22Rv1 (cell line): ENCODE measurements at regions not wholly inside any gene's neighbourhood (a gene's known extent, or its start where the extent isn't known, plus 50 kb on each side); places are given as distances from the start of the nearest gene placed in this dataset.

Source experiments
- H3K27ac ChIP-seq: fragments of 450-650 bp; 2 replicates; pipeline ENCODE4 v1.5.1; 2017
- ZFX ChIP-seq: fragments of 450-650 bp; IDR thresholded peaks from 2 replicates; pipeline ENCODE4 v1.6.1; 2017; ENCODE audit warnings: antibody characterized with exemption, borderline replicate concordance
- TF ChIP-seq, protein P1 (sequence below): fragments of 450-650 bp; IDR thresholded peaks from 2 replicates; pipeline ENCODE4 v1.5.1; 2017; ENCODE audit warnings: mild to moderate bottlenecking

DNA sequence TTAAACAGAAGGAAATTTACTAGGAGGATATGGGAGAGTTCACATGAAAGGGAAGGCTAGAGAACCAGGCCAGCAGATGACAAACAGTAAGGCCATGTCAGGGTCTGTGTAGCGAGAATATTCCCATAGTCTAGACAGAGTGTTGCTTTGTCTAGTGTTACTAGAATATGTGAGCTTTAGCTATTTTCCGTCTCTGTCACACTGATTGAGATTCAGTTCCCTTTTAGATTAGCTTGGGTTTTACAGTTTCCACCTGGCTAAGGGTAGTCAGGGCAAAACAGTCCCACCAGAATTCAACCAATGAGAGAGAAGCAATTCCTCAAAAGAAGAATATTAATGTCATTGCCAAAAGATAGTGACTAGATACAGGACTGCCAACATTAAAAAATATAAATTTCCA is 82.8 kb upstream of the MDM1 start:
- no peak overlapping the region for H3K27ac ChIP-seq
- no peak for TF ChIP-seq ZFX
- TF ChIP-seq, protein P1, sequence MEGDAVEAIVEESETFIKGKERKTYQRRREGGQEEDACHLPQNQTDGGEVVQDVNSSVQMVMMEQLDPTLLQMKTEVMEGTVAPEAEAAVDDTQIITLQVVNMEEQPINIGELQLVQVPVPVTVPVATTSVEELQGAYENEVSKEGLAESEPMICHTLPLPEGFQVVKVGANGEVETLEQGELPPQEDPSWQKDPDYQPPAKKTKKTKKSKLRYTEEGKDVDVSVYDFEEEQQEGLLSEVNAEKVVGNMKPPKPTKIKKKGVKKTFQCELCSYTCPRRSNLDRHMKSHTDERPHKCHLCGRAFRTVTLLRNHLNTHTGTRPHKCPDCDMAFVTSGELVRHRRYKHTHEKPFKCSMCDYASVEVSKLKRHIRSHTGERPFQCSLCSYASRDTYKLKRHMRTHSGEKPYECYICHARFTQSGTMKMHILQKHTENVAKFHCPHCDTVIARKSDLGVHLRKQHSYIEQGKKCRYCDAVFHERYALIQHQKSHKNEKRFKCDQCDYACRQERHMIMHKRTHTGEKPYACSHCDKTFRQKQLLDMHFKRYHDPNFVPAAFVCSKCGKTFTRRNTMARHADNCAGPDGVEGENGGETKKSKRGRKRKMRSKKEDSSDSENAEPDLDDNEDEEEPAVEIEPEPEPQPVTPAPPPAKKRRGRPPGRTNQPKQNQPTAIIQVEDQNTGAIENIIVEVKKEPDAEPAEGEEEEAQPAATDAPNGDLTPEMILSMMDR, result no peak

DNA sequence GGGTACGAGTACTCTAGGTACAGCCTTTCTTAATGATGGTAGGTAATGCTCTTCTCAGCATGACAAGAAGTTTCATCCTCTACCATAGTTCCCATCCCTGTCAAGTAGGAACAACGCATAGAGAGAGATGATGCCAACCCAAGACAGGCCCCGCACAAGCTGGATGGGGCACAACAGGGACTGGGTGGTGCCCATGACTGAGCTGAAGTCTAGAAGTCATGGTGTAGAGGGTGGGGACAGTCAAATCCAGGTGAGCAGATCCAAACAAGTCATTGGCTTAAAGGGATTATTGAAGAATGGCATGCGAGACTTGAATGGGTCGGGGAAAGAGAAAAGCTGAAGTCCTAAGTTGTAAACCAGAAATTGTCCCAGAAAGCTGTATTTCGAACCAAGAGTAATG is 84.2 kb upstream of the MDM1 start:
- H3K27ac ChIP-seq, result no peak overlapping the region
- no peak for TF ChIP-seq ZFX
- TF ChIP-seq, protein P1, result no peak

DNA sequence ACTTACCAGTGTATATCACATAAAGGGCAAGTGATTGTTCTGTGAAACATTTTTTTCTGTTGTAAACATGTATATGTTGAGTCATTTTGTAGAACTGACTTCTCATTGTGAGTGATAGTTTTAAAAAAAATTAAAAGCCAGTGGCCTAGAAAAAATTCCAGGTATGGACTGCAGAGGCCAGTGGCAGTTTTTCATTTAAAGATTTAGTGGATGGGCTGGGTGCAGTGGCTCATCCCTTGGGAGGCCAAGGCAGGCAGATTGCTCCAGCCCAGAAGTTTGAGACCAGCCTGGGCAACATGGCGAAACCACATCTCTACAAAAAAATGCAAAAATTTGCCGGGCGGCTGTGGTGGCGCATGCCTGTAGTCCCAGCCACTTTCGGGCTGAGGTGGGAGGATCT is 84.7 kb upstream of the MDM1 start:
- no peak for TF ChIP-seq ZFX
- TF ChIP-seq, protein P1, result no peak
- H3K27ac ChIP-seq, result no peak overlapping the region

DNA sequence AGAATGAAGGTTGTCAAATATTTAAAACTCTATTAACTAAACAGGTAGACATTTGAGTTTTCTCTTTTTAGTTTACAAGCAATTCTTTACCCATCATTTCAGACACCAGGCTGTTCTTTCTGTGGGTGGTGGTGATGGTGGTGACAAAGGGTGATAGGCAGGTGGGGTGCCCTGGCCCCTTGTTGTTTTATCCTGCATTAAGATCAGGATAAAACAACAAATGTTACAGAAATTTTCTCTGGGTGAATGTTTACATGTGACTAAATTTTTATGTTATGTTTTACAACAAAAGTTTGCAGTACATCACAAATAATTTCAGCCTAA is 85.9 kb upstream of the MDM1 start:
- TF ChIP-seq ZFX, result no peak
- TF ChIP-seq, protein P1, result no peak
- H3K27ac ChIP-seq, result no peak overlapping the region

DNA sequence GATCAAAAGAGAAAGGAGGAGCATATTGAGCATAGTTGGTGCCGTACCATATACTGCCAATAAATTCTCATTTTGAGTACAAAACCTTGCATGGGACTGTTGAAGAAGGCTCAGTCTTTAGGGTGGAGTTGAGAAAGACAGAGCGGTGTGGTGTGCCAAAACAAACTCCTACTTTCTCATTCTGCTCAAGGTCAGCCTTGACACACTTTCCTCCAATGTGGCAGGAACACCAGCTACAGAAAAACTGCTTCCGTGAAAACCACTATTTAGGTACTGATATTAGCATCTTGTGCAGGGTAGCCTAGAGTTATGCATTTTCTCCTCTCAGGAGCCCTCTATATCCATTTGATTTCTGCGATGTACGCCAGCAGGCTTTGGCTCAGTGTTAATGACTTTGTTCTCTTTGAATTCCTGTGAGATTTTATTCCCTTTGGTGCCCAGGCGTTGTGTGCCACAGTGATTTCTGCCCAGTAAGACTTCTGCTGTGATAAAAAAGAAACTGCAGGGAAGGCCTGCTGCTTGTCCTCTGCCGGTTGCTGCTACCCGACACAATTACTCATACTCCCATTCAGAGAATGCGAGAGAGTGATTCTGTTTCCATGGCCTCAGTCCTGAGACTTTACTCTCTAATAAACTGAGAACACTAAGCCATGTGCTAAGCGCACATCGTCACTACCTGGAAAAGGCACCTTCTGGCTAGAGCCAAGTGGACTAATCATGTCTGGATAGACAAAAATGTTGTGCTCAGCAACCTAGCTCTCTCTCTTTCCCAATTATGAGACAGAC is 88.3 kb upstream of the MDM1 start:
- no peak overlapping the region for H3K27ac ChIP-seq
- TF ChIP-seq, protein P1, result no peak
- no peak for TF ChIP-seq ZFX

DNA sequence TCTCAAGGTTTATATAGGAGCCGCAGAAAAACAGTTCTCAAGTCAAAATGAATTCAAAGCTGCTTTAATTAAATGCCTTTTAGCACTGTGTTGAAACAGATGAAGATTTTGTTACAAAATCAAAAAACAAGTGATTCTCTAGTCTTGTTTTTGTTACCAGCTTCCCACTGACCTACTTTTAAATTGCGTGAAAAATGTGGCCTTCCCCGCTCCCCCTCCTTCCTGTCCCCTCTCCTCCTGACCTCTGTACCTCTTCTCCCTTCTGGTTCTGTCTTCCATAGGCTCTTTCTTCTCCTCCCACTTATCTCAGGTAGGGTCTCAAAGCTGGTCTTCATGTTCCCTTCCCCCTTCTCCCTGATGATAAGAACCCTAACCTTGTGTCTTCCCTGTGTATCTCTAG is 90.0 kb upstream of the MDM1 start:
- no peak overlapping the region for H3K27ac ChIP-seq
- TF ChIP-seq, protein P1, result no peak
- no peak for TF ChIP-seq ZFX

DNA sequence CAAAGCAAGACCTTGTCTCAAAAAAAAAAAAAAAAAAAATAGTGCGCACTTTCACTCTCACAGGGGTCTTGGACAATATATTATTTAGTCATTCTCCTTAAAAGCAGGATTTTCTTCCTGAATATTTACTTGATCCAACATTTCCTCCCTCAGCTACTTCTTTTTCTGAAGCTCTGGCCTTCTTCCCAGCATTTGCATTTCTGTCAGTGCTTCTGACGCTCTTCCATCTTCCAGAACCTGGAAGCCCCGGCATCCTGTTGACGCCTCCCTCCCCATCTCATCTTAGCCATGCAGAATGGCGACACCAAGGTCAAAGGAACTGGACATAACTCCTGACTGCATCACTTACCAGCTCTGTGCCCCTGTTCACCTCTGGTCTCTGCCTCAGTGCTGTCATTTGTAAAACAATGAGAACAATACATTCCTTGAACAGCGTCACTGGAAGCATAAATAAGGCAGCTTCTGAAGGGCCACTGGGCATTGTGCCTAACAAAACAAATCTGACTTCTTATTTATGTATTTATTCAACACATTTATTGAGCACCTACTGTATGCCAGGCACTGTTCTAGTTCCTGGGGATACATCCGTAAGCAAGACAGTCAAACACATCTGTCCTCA is 90.9 kb upstream of the MDM1 start:
- no peak overlapping the region for H3K27ac ChIP-seq
- no peak for TF ChIP-seq ZFX
- TF ChIP-seq, protein P1, result no peak
